GM12801 (cell line): ENCODE measurements at regions not wholly inside any gene's neighbourhood (a gene's known extent, or its start where the extent isn't known, plus 50 kb on each side); places are given as distances from the start of the nearest gene placed in this dataset.

Source experiments
- CTCF ChIP-seq: IDR thresholded peaks from one replicate; pipeline ENCODE4 v1.5.1; 2011; ENCODE audit warnings: control low read depth; ENCODE audit not compliant: insufficient read length; ENCODE audit errors: extremely low read depth

GRCh38 chr17:77734371-77735080 is 224.0 kb upstream of the TNRC6C start:
- no peak for TF ChIP-seq CTCF

- no peak for TF ChIP-seq CTCF
These were observed 223.4 kb upstream of the TNRC6C start for GRCh38 chr17:77735081-77735565.

- TF ChIP-seq CTCF = no peak
These were observed 222.8 kb upstream of the TNRC6C start for GRCh38 chr17:77735566-77736198.

- no peak for TF ChIP-seq CTCF
These were observed 222.3 kb upstream of the TNRC6C start for GRCh38 chr17:77736199-77736585.

GRCh38 chr17:77736721-77737120 is 221.8 kb upstream of the TNRC6C start:
- TF ChIP-seq CTCF = no peak

- no peak for TF ChIP-seq CTCF
These were observed 220.8 kb upstream of the TNRC6C start for GRCh38 chr17:77737442-77738265.
